ENCODE measurements at regions not wholly inside any gene's neighbourhood (a gene's known extent, or its start where the extent isn't known, plus 50 kb on each side); places are given as distances from the start of the nearest gene placed in this dataset.

- intact Hi-C loops (cut with DNase I), result no loop called here
- no peak for TF ChIP-seq POLR2A (IDR thresholded peaks at IDR 0.05)
- DNase-seq (no peak), ATAC-seq (no peak)
- H3K4me1 ChIP-seq, result no peaks in the 10 kb centered on the region
- no peak overlapping the region for H3K27ac ChIP-seq
- no peaks in the 10 kb centered on the region for H3K36me3 ChIP-seq
- peaks cover 0 to under 1% (median 0%) of the 10 kb centered on the region in 12 donors for H3K9me3 ChIP-seq
- H3K27me3 ChIP-seq, result no peaks in the 10 kb centered on the region
- H3K4me3 ChIP-seq, result no peak overlapping the region
- WGBS, 4 donors, result 55 to 64% (median 60%) methylated on average over 7 of the region's 7 CpGs
Measured at GRCh38 chr6:77030929-77031674, 432.2 kb downstream of the HTR1B start.

- WGBS, 4 donors, result 72 to 80% (median 76%) methylated on average over 2 of the region's 2 CpGs
- H3K9me3 ChIP-seq, result no peaks in the 10 kb centered on the region
- no peak for TF ChIP-seq CTCF (IDR thresholded peaks at IDR 0.05)
- TF ChIP-seq POLR2A (IDR thresholded peaks at IDR 0.05), result no peak
- H3K36me3 ChIP-seq, result no peaks in the 10 kb centered on the region
- intact Hi-C loops (cut with DNase I), result no loop called here
- H3K27ac ChIP-seq, result no peak overlapping the region
- no peak for DNase-seq
- H3K4me3 ChIP-seq, result no peak overlapping the region
- H3K4me1 ChIP-seq, result no peaks in the 10 kb centered on the region
- H3K27me3 ChIP-seq, result no peaks in the 10 kb centered on the region
- no peak for ATAC-seq
Measured at GRCh38 chr6:77026341-77026740, 436.9 kb downstream of the HTR1B start.

- no peak overlapping the region for H3K27ac ChIP-seq
- H3K36me3 ChIP-seq, result no peaks in the 10 kb centered on the region
- no peaks in the 10 kb centered on the region for H3K9me3 ChIP-seq
- no peak overlapping the region for H3K4me3 ChIP-seq
- DNase-seq (no peak), ATAC-seq (no peak)
- 70 to 82% (median 75%) methylated on average over 3 of the region's 3 CpGs for WGBS, 4 donors
- H3K4me1 ChIP-seq, result no peaks in the 10 kb centered on the region
- intact Hi-C loops (cut with DNase I), result no loop called here
- no peaks in the 10 kb centered on the region for H3K27me3 ChIP-seq
- TF ChIP-seq POLR2A (IDR thresholded peaks at IDR 0.05) (no peak), CTCF (IDR thresholded peaks at IDR 0.05) (no peak)
Measured at GRCh38 chr6:77025736-77026223, 437.5 kb downstream of the HTR1B start.

GRCh38 chr6:77021778-77022177, 441.5 kb downstream of the HTR1B start:
- WGBS, 4 donors, result 50 to 56% (median 51%) methylated on average over 5 of the region's 5 CpGs
- no peak for ATAC-seq

More at GRCh38 chr6:77021778-77022177, 441.5 kb downstream of the HTR1B start:
- no peak for DNase-seq
- H3K4me1 ChIP-seq, result no peaks in the 10 kb centered on the region
- H3K27me3 ChIP-seq, result no peaks in the 10 kb centered on the region
- H3K36me3 ChIP-seq, result no peaks in the 10 kb centered on the region
- TF ChIP-seq CTCF (IDR thresholded peaks at IDR 0.05), result no peak
- no peak for TF ChIP-seq POLR2A (IDR thresholded peaks at IDR 0.05)
- no peak overlapping the region for H3K4me3 ChIP-seq
- intact Hi-C loops (cut with DNase I), result no loop called here
- H3K9me3 ChIP-seq, result no peaks in the 10 kb centered on the region
- no peak overlapping the region for H3K27ac ChIP-seq
